GM12878 (cell line): ENCODE measurements at regions not wholly inside any gene's neighbourhood (a gene's known extent, or its start where the extent isn't known, plus 50 kb on each side); places are given as distances from the start of the nearest gene placed in this dataset.

Experiments
- ATAC-seq: fragments of 200-7000 bp; cut with Tn5 transposase; 3 replicates; pipeline ENCODE4 v1.9.1; 2020; ENCODE audit warnings: mild to moderate bottlenecking, moderate library complexity
- BruUV-seq: library from RNA; stranded (reverse); fragments of 400-500 nt; replicated peaks from 2 replicates; lab custom pipeline; 2021; lab: Mats Ljungman, UMichigan
- CTCF ChIA-PET: fragments of 300-600 bp; sonication (Branson Sonifier 250); formaldehyde crosslinking; extraction: SDS; loops from one replicate; lab custom pipeline; 2021; ENCODE audit warnings: inconsistent platforms; lab: Yijun Ruan, JAX
- POLR2A ChIA-PET: fragments of 350-600 bp; formaldehyde crosslinking; extraction: SDS; loops from one replicate; lab custom pipeline; 2021; ENCODE audit warnings: inconsistent platforms; lab: Charles Lee
- RAD21 ChIA-PET: fragments of 300-600 bp; sonication (Branson Sonifier 250); formaldehyde crosslinking; loops from one replicate; lab custom pipeline; 2023; ENCODE audit warnings: antibody characterized with exemption; ENCODE audit not compliant: unreplicated experiment; lab: Charles Lee
- SMC1A ChIA-PET: fragments of 300-600 bp; sonication (Branson Sonifier 250); formaldehyde crosslinking; loops from one replicate; lab custom pipeline; 2023; ENCODE audit not compliant: unreplicated experiment, uncharacterized antibody; lab: Charles Lee
- DNase-seq: peaks from one replicate; pipeline ENCODE4 v3.0.0-alpha.2; 2011; ENCODE audit warnings: low read depth, low spot score
- FAIRE-seq: peaks from 3 replicates; lab custom pipeline; 2011; peaks lifted over from hg19 to GRCh38; lab: Jason Lieb, UNC
- H2AFZ ChIP-seq: 2 replicates; pipeline ENCODE4 v1.6.0; 2011; ENCODE audit warnings: low read depth, low read length, control low read depth; ENCODE audit not compliant: control insufficient read depth
- H3K27ac ChIP-seq: 2 replicates; pipeline ENCODE4 v1.5.1; 2011; ENCODE audit warnings: control low read depth; ENCODE audit not compliant: control insufficient read depth, insufficient read depth
- H3K27me3 ChIP-seq, 2 experiments: replicated peaks in 1 of 2; 2 replicates each; pipeline versions ENCODE4 v1.6.0 to v1.6.1; 2011; ENCODE audit warnings: low read length in 1 of 2; ENCODE audit not compliant: control insufficient read depth in 2 of 2, insufficient read depth in 2 of 2
- H3K36me3 ChIP-seq, 2 experiments: 2 replicates each; pipeline ENCODE4 v1.5.1; 2011; ENCODE audit warnings: low read length in 1 of 2; ENCODE audit not compliant: control insufficient read depth in 2 of 2, insufficient read depth in 2 of 2
- H3K4me1 ChIP-seq: 2 replicates; pipeline ENCODE4 v1.6.1; 2011; ENCODE audit warnings: mild to moderate bottlenecking, low read length, moderate library complexity, mixed read lengths; ENCODE audit not compliant: control insufficient read depth, insufficient read depth
- H3K4me2 ChIP-seq: 2 replicates; pipeline ENCODE4 v1.6.0; 2011; ENCODE audit warnings: control low read depth; ENCODE audit not compliant: control insufficient read depth, insufficient read depth
- H3K4me3 ChIP-seq: fragments of 200-600 bp; sonication (generic); 2 replicates; pipeline ENCODE4 v1.5.1; 2016
- H3K79me2 ChIP-seq: 2 replicates; pipeline ENCODE4 v1.6.0; 2011; ENCODE audit warnings: low read length; ENCODE audit not compliant: control insufficient read depth, insufficient read depth
- H3K9ac ChIP-seq: 2 replicates; pipeline ENCODE4 v1.8.0; 2011; ENCODE audit warnings: low read length, control low read depth, mixed read lengths; ENCODE audit not compliant: control insufficient read depth, insufficient read depth
- H3K9me3 ChIP-seq: replicated peaks from 3 replicates; pipeline ENCODE4 v1.5.1; 2011; ENCODE audit warnings: mild to moderate bottlenecking, low read length; ENCODE audit not compliant: control insufficient read depth, insufficient read depth
- H4K20me1 ChIP-seq: 2 replicates; pipeline ENCODE4 v1.6.0; 2011; ENCODE audit not compliant: control insufficient read depth, insufficient read depth
- FOXK2 ChIP-seq: fragments of 450-650 bp; IDR thresholded peaks from 2 replicates; pipeline ENCODE4 v1.6.1; 2017; ENCODE audit warnings: mild to moderate bottlenecking, moderate library complexity
- HDAC2 ChIP-seq: fragments of 200-600 bp; sonication (generic); IDR thresholded peaks from 2 replicates; pipeline ENCODE4 v1.6.1; 2017
- HDAC6 ChIP-seq: fragments of 200-600 bp; sonication (generic); IDR thresholded peaks from one replicate; pipeline ENCODE4 v1.8.0; 2017; ENCODE audit warnings: antibody characterized with exemption; ENCODE audit not compliant: unreplicated experiment
- NRF1 ChIP-seq: conservative IDR thresholded peaks from 2 replicates; pipeline ENCODE4 v1.6.1; 2011; ENCODE audit warnings: mild to moderate bottlenecking, low read depth, low read length, improper control_type of control experiment
- RBBP5 ChIP-seq: fragments of 200-600 bp; sonication (generic); conservative IDR thresholded peaks from 2 replicates; pipeline ENCODE4 v1.6.1; 2016
- RELA ChIP-seq: fragments of 450-650 bp; IDR thresholded peaks from 2 replicates; pipeline ENCODE4 v1.8.0; 2014; ENCODE audit warnings: borderline replicate concordance; ENCODE audit not compliant: partially characterized antibody
- SKIL ChIP-seq: fragments of 450-650 bp; IDR thresholded peaks from 2 replicates; pipeline ENCODE4 v1.6.1; 2017; ENCODE audit warnings: mild to moderate bottlenecking, low read depth, inconsistent platforms; ENCODE audit not compliant: poor library complexity, severe bottlenecking
- SMAD5 ChIP-seq: IDR thresholded peaks from 2 replicates; pipeline ENCODE4 v1.6.1; 2016; ENCODE audit warnings: antibody characterized with exemption, low read depth
- SMARCA5 ChIP-seq: fragments of 450-650 bp; IDR thresholded peaks from 2 replicates; pipeline ENCODE4 v1.6.1; 2017; ENCODE audit warnings: mild to moderate bottlenecking
- USF2 ChIP-seq: IDR thresholded peaks from 2 replicates; pipeline ENCODE4 v1.6.1; 2011; ENCODE audit warnings: low read depth, low read length, improper control_type of control experiment, borderline replicate concordance
- ZNF622 ChIP-seq: fragments of 450-650 bp; IDR thresholded peaks from 2 replicates; pipeline ENCODE4 v1.6.1; 2017; ENCODE audit warnings: mild to moderate bottlenecking, inconsistent platforms
- WGBS: methylation state at CpG from one replicate; pipeline ENCODE4 v1.1.6; 2016; ENCODE audit warnings: low lambda C conversion rate; ENCODE audit not compliant: insufficient replicate concordance, insufficient coverage; ENCODE audit errors: missing lambda C conversion rate; 5-methylcytosine and 5-hydroxymethylcytosine counted together
- in situ Hi-C: fragments of 300-500 bp; cut with MboI; formaldehyde crosslinking; loops from 9 replicates; pipeline ENCODE4 v1.14.3; 2018; ENCODE audit warnings: mixed read lengths
- intact Hi-C: fragments of 100-400 bp; cut with micrococcal nuclease; formaldehyde crosslinking; loops from one replicate; pipeline ENCODE4 v1.14.2; 2022; ENCODE audit not compliant: unreplicated experiment

- no peak overlapping the region for H2AFZ ChIP-seq
- H3K4me2 ChIP-seq = no peak overlapping the region
- H3K9me3 ChIP-seq = peaks cover 2% of the 10 kb centered on the region; the same call in 1 of the 3 replicates
- SMC1A ChIA-PET = interaction anchor here (1.1 kb wide), 1 partner anchor 44 kb away, joined by 3 read pairs; no protein-coding TSS in a partner anchor
- no peak overlapping the region for H3K4me3 ChIP-seq
- TF ChIP-seq FOXK2 (no peak), SMAD5 (no peak), HDAC6 (no peak), SKIL (no peak), RBBP5 (no peak), ZNF622 (no peak), RELA (no peak), SMARCA5 (no peak), HDAC2 (no peak), USF2 (no peak), NRF1 (no peak)
- POLR2A ChIA-PET = no interaction called here
- DNase-seq (no peak), ATAC-seq (no peak), FAIRE-seq (no peak)
- intact Hi-C loops = no loop called here
- RAD21 ChIA-PET = interaction anchor here (0.9 kb wide), 1 partner anchor 44 kb away, joined by 3 read pairs; no protein-coding TSS in a partner anchor
- no peaks in the 10 kb centered on the region for H3K36me3 ChIP-seq
- no peak overlapping the region for H3K9ac ChIP-seq
- BruUV-seq = no TSS peak
- CTCF ChIA-PET = no interaction called here
- no peaks in the 10 kb centered on the region; the same call in 1 of the 2 replicates for H3K4me1 ChIP-seq
- H3K27me3 ChIP-seq = no peaks in the 10 kb centered on the region
- in situ Hi-C loops = no loop called here
- no peak overlapping the region for H3K27ac ChIP-seq
- 93% methylated on average over 3 of the region's 3 CpGs for WGBS
- H3K79me2 ChIP-seq = no peaks in the 10 kb centered on the region
- H4K20me1 ChIP-seq = no peaks in the 10 kb centered on the region
Measured at GRCh38 chr13:95360052-95360451, 58.8 kb upstream of the ABCC4 start.
